Neural cell (in vitro differentiated cells): ENCODE measurements at regions not wholly inside any gene's neighbourhood (a gene's known extent, or its start where the extent isn't known, plus 50 kb on each side); places are given as distances from the start of the nearest gene placed in this dataset.

Experiments used
- H2AFZ ChIP-seq: fragments of 200-600, 300-800 bp; sonication (generic), shearing (Covaris generic); 2 replicates; pipeline ENCODE4 v1.6.0; 2014; ENCODE audit warnings: low read depth, mild to moderate bottlenecking, antibody characterized with exemption, low read length, moderate library complexity
- H3F3A ChIP-seq: fragments of 200-600 bp; shearing (Covaris generic); 2 replicates; pipeline ENCODE4 v1.6.1; 2016; ENCODE audit warnings: mild to moderate bottlenecking, moderate library complexity, mixed read lengths, antibody characterized with exemption, low read length; ENCODE audit not compliant: insufficient read depth, poor library complexity, severe bottlenecking
- H3K27ac ChIP-seq: fragments of 200-600, 300-800 bp; sonication (generic), shearing (Covaris generic); 2 replicates; pipeline ENCODE4 v1.5.1; 2014; ENCODE audit warnings: mild to moderate bottlenecking, low read length, moderate library complexity
- H3K27me3 ChIP-seq: fragments of 300-800, 200-600 bp; sonication (generic), shearing (Covaris generic); 2 replicates; pipeline ENCODE4 v1.6.0; 2014; ENCODE audit warnings: mild to moderate bottlenecking, low read depth, low read length, moderate library complexity; ENCODE audit not compliant: insufficient read depth
- H3K36me3 ChIP-seq: fragments of 300-800, 200-600 bp; sonication (generic), shearing (Covaris generic); 2 replicates; pipeline ENCODE4 v1.5.1; 2014; ENCODE audit warnings: mild to moderate bottlenecking, antibody characterized with exemption, low read length, moderate library complexity; ENCODE audit not compliant: insufficient read depth
- H3K4me2 ChIP-seq: fragments of 300-800, 200-600 bp; sonication (generic), shearing (Covaris generic); 2 replicates; pipeline ENCODE4 v1.6.0; 2014; ENCODE audit warnings: mild to moderate bottlenecking, low read length
- H3K4me3 ChIP-seq: fragments of 300-800, 200-600 bp; sonication (generic), shearing (Covaris generic); 2 replicates; pipeline ENCODE4 v1.5.1; 2014; ENCODE audit warnings: mild to moderate bottlenecking, low read length, moderate library complexity
- H3K79me2 ChIP-seq: fragments of 200-600 bp; shearing (Covaris generic); replicated peaks from 2 replicates; pipeline ENCODE4 v1.6.0; 2014; ENCODE audit warnings: mild to moderate bottlenecking, low read length, moderate library complexity; ENCODE audit not compliant: insufficient read depth
- H3K9ac ChIP-seq: fragments of 300-800, 200-600 bp; sonication (generic), shearing (Covaris generic); 2 replicates; pipeline ENCODE4 v1.6.1; 2016; ENCODE audit warnings: mild to moderate bottlenecking, low read length, mixed read lengths
- H3K9me2 ChIP-seq: fragments of 200-600 bp; shearing (Covaris generic); 2 replicates; pipeline ENCODE4 v1.6.1; 2016; ENCODE audit warnings: mild to moderate bottlenecking, low read length, mixed read lengths; ENCODE audit not compliant: insufficient read depth
- H3K9me3 ChIP-seq: fragments of 200-600, 300-800 bp; sonication (generic), shearing (Covaris generic); 2 replicates; pipeline ENCODE4 v1.6.1; 2016; ENCODE audit warnings: mild to moderate bottlenecking, mixed run types, low read length, moderate library complexity, mixed read lengths
- H4K20me1 ChIP-seq: fragments of 200-600 bp; shearing (Covaris generic); 2 replicates; pipeline ENCODE4 v1.6.1; 2016; ENCODE audit warnings: mild to moderate bottlenecking, mixed run types; ENCODE audit not compliant: insufficient read depth
- EP300 ChIP-seq: fragments of 450-650 bp; conservative IDR thresholded peaks from 2 replicates; pipeline ENCODE4 v1.6.1; 2014; ENCODE audit warnings: antibody characterized with exemption, mild to moderate bottlenecking, moderate library complexity; ENCODE audit not compliant: poor library complexity, severe bottlenecking
- EZH2 ChIP-seq: fragments of 200-600, 300-800 bp; shearing (Covaris generic), sonication (generic); IDR thresholded peaks from 2 replicates; pipeline ENCODE4 v1.6.1; 2014; ENCODE audit warnings: antibody characterized with exemption, low read length, borderline replicate concordance, mild to moderate bottlenecking; ENCODE audit not compliant: insufficient read depth, poor library complexity, severe bottlenecking
- MXI1 ChIP-seq: fragments of 450-650 bp; conservative IDR thresholded peaks from 2 replicates; pipeline ENCODE4 v1.6.1; 2014; ENCODE audit warnings: antibody characterized with exemption, mild to moderate bottlenecking; ENCODE audit not compliant: poor library complexity, severe bottlenecking
- POLR2AphosphoS5 ChIP-seq: IDR thresholded peaks from 2 replicates; pipeline ENCODE4 v1.6.1; 2012
- RAD21 ChIP-seq: fragments of 450-650 bp; conservative IDR thresholded peaks from 2 replicates; pipeline ENCODE4 v1.6.1; 2014; ENCODE audit warnings: antibody characterized with exemption, mild to moderate bottlenecking, moderate library complexity
- SMC3 ChIP-seq: fragments of 450-650 bp; conservative IDR thresholded peaks from 2 replicates; pipeline ENCODE4 v1.6.1; 2014; ENCODE audit warnings: antibody characterized with exemption, mild to moderate bottlenecking, moderate library complexity; ENCODE audit not compliant: poor library complexity
- TAF1 ChIP-seq: IDR thresholded peaks from 2 replicates; pipeline ENCODE4 v1.6.1; 2012; ENCODE audit warnings: low read depth
- TF ChIP-seq, protein P1 (sequence below): IDR thresholded peaks from 2 replicates; pipeline ENCODE4 v1.6.1; 2012; ENCODE audit warnings: borderline replicate concordance
- TF ChIP-seq, protein P2 (sequence below): fragments of 450-650 bp; IDR thresholded peaks from 2 replicates; pipeline ENCODE4 v1.5.1; 2014; ENCODE audit warnings: antibody characterized with exemption, mild to moderate bottlenecking, moderate library complexity; ENCODE audit not compliant: poor library complexity, severe bottlenecking

DNA sequence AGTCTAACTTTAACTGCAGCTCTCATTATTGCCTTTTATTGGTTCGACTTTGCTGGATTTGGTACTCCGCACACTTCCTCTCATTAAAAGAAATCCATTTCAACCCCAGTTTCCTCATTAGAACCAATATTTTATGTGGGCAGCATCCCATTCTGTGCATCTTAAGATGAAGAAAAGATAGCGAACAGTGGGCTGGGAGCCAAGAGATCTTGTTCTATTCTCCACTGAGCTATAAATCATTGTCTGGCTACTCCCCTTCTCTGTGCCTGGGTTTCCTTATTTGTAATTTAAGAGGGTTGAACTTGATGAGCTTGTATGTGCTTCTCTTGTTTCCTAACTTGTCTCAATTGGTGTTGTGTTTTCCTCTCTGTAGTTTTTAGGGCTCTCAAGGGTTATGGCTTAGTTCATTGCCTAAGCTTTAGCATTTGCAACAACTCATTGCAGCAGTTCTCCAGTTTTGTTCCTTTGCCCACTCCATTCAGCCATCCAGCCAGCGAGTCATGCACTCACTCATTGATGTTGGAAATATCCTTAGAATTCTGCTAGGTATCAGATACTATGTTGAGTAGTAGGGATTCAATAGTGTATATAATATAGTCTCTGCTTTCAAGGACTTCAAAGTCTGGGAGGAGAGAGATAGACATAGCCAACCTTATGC, 273.3 kb upstream of the TNC start:
- Histone ChIP-seq H3K4me2 (no peak overlapping the region), H3F3A (no peaks in the 10 kb centered on the region), H3K27ac (no peak overlapping the region), H2AFZ (no peak overlapping the region), H3K4me3 (no peak overlapping the region), H4K20me1 (no peaks in the 10 kb centered on the region), H3K9ac (no peak overlapping the region), H3K27me3 (no peaks in the 10 kb centered on the region), H3K9me2 (no peaks in the 10 kb centered on the region), H3K79me2 (no peaks in the 10 kb centered on the region), H3K9me3 (no peaks in the 10 kb centered on the region), H3K36me3 (no peaks in the 10 kb centered on the region)
- TF ChIP-seq EZH2: no peak
- no peak for TF ChIP-seq POLR2AphosphoS5
- TF ChIP-seq TAF1: no peak
- no peak for TF ChIP-seq EP300
- no peak for TF ChIP-seq RAD21
- TF ChIP-seq MXI1: no peak
- no peak for TF ChIP-seq SMC3
- TF ChIP-seq, protein P1, sequence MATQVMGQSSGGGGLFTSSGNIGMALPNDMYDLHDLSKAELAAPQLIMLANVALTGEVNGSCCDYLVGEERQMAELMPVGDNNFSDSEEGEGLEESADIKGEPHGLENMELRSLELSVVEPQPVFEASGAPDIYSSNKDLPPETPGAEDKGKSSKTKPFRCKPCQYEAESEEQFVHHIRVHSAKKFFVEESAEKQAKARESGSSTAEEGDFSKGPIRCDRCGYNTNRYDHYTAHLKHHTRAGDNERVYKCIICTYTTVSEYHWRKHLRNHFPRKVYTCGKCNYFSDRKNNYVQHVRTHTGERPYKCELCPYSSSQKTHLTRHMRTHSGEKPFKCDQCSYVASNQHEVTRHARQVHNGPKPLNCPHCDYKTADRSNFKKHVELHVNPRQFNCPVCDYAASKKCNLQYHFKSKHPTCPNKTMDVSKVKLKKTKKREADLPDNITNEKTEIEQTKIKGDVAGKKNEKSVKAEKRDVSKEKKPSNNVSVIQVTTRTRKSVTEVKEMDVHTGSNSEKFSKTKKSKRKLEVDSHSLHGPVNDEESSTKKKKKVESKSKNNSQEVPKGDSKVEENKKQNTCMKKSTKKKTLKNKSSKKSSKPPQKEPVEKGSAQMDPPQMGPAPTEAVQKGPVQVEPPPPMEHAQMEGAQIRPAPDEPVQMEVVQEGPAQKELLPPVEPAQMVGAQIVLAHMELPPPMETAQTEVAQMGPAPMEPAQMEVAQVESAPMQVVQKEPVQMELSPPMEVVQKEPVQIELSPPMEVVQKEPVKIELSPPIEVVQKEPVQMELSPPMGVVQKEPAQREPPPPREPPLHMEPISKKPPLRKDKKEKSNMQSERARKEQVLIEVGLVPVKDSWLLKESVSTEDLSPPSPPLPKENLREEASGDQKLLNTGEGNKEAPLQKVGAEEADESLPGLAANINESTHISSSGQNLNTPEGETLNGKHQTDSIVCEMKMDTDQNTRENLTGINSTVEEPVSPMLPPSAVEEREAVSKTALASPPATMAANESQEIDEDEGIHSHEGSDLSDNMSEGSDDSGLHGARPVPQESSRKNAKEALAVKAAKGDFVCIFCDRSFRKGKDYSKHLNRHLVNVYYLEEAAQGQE: no peak
- TF ChIP-seq, protein P2, sequence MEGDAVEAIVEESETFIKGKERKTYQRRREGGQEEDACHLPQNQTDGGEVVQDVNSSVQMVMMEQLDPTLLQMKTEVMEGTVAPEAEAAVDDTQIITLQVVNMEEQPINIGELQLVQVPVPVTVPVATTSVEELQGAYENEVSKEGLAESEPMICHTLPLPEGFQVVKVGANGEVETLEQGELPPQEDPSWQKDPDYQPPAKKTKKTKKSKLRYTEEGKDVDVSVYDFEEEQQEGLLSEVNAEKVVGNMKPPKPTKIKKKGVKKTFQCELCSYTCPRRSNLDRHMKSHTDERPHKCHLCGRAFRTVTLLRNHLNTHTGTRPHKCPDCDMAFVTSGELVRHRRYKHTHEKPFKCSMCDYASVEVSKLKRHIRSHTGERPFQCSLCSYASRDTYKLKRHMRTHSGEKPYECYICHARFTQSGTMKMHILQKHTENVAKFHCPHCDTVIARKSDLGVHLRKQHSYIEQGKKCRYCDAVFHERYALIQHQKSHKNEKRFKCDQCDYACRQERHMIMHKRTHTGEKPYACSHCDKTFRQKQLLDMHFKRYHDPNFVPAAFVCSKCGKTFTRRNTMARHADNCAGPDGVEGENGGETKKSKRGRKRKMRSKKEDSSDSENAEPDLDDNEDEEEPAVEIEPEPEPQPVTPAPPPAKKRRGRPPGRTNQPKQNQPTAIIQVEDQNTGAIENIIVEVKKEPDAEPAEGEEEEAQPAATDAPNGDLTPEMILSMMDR: no peak

DNA sequence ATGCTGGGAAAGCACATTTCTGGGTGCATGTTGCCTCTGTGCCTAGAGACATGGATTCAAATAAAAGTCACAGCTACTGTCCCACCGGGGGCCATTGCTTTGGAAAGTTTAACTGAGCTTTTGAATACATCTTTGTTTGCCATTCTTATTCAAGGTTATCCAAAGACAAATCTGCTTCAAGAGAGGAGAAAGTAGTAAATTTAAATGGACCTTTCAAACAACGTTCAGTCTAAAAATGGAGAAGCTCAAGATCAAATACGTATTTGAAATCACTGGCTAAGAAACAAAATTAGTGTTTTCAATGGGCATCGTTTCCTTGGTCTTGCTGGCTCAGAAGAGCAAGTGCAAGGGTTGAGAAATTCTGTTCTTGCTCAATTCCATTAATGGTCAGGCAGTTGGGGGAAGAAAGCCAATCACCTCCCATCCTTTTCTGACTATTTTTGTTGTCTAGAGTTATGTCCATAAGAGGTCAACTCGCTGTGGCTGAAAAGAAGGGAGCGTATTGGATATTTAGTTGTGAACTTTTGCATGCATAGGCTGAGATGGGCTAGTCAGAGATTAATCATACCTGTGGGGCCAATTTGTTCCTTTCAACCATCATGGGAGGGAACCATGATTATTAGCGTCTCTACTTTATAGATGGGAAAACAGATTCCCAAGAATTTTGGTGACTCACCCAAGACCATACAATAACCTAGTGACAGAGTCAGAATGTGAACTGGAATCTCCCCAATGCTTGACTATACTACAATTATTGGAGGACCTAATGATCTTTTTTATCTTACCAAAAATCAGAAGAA, 276.2 kb upstream of the TNC start:
- Histone ChIP-seq H3K4me2 (no peak overlapping the region), H2AFZ (no peak overlapping the region), H3K27ac (no peak overlapping the region), H3F3A (no peaks in the 10 kb centered on the region), H3K27me3 (no peaks in the 10 kb centered on the region), H3K9me2 (no peaks in the 10 kb centered on the region), H3K36me3 (no peaks in the 10 kb centered on the region), H3K9me3 (no peaks in the 10 kb centered on the region), H4K20me1 (no peaks in the 10 kb centered on the region), H3K9ac (no peak overlapping the region), H3K4me3 (no peak overlapping the region), H3K79me2 (no peaks in the 10 kb centered on the region)
- TF ChIP-seq TAF1 (no peak), POLR2AphosphoS5 (no peak), MXI1 (no peak), EP300 (no peak), RAD21 (no peak), EZH2 (no peak), SMC3 (no peak)
- TF ChIP-seq, protein P1: no peak
- TF ChIP-seq, protein P2: no peak
